GM12878 (cell line): ENCODE measurements at regions not wholly inside any gene's neighbourhood (a gene's known extent, or its start where the extent isn't known, plus 50 kb on each side); places are given as distances from the start of the nearest gene placed in this dataset.

Experiments used
- ATAC-seq: fragments of 200-7000 bp; cut with Tn5 transposase; 3 replicates; pipeline ENCODE4 v1.9.1; 2020; ENCODE audit warnings: mild to moderate bottlenecking, moderate library complexity
- BruUV-seq: library from RNA; stranded (reverse); fragments of 400-500 nt; replicated peaks from 2 replicates; lab custom pipeline; 2021; lab: Mats Ljungman, UMichigan
- CTCF ChIA-PET: fragments of 300-600 bp; sonication (Branson Sonifier 250); formaldehyde crosslinking; extraction: SDS; loops from one replicate; lab custom pipeline; 2021; ENCODE audit warnings: inconsistent platforms; lab: Yijun Ruan, JAX
- POLR2A ChIA-PET: fragments of 350-600 bp; formaldehyde crosslinking; extraction: SDS; loops from one replicate; lab custom pipeline; 2021; ENCODE audit warnings: inconsistent platforms; lab: Charles Lee
- RAD21 ChIA-PET: fragments of 300-600 bp; sonication (Branson Sonifier 250); formaldehyde crosslinking; loops from one replicate; lab custom pipeline; 2023; ENCODE audit warnings: antibody characterized with exemption; ENCODE audit not compliant: unreplicated experiment; lab: Charles Lee
- SMC1A ChIA-PET: fragments of 300-600 bp; sonication (Branson Sonifier 250); formaldehyde crosslinking; loops from one replicate; lab custom pipeline; 2023; ENCODE audit not compliant: unreplicated experiment, uncharacterized antibody; lab: Charles Lee
- DNase-seq: peaks from one replicate; pipeline ENCODE4 v3.0.0-alpha.2; 2011; ENCODE audit warnings: low read depth, low spot score
- FAIRE-seq: peaks from 3 replicates; lab custom pipeline; 2011; peaks lifted over from hg19 to GRCh38; lab: Jason Lieb, UNC
- H2AFZ ChIP-seq: 2 replicates; pipeline ENCODE4 v1.6.0; 2011; ENCODE audit warnings: low read depth, low read length, control low read depth; ENCODE audit not compliant: control insufficient read depth
- H3K27ac ChIP-seq: 2 replicates; pipeline ENCODE4 v1.5.1; 2011; ENCODE audit warnings: control low read depth; ENCODE audit not compliant: control insufficient read depth, insufficient read depth
- H3K27me3 ChIP-seq, 2 experiments: replicated peaks in 1 of 2; 2 replicates each; pipeline versions ENCODE4 v1.6.0 to v1.6.1; 2011; ENCODE audit warnings: low read length in 1 of 2; ENCODE audit not compliant: control insufficient read depth in 2 of 2, insufficient read depth in 2 of 2
- H3K36me3 ChIP-seq, 2 experiments: 2 replicates each; pipeline ENCODE4 v1.5.1; 2011; ENCODE audit warnings: low read length in 1 of 2; ENCODE audit not compliant: control insufficient read depth in 2 of 2, insufficient read depth in 2 of 2
- H3K4me1 ChIP-seq: 2 replicates; pipeline ENCODE4 v1.6.1; 2011; ENCODE audit warnings: mild to moderate bottlenecking, low read length, moderate library complexity, mixed read lengths; ENCODE audit not compliant: control insufficient read depth, insufficient read depth
- H3K4me2 ChIP-seq: 2 replicates; pipeline ENCODE4 v1.6.0; 2011; ENCODE audit warnings: control low read depth; ENCODE audit not compliant: control insufficient read depth, insufficient read depth
- H3K4me3 ChIP-seq: fragments of 200-600 bp; sonication (generic); 2 replicates; pipeline ENCODE4 v1.5.1; 2016
- H3K79me2 ChIP-seq: 2 replicates; pipeline ENCODE4 v1.6.0; 2011; ENCODE audit warnings: low read length; ENCODE audit not compliant: control insufficient read depth, insufficient read depth
- H3K9ac ChIP-seq: 2 replicates; pipeline ENCODE4 v1.8.0; 2011; ENCODE audit warnings: low read length, control low read depth, mixed read lengths; ENCODE audit not compliant: control insufficient read depth, insufficient read depth
- H3K9me3 ChIP-seq: replicated peaks from 3 replicates; pipeline ENCODE4 v1.5.1; 2011; ENCODE audit warnings: mild to moderate bottlenecking, low read length; ENCODE audit not compliant: control insufficient read depth, insufficient read depth
- H4K20me1 ChIP-seq: 2 replicates; pipeline ENCODE4 v1.6.0; 2011; ENCODE audit not compliant: control insufficient read depth, insufficient read depth
- REST ChIP-seq: IDR thresholded peaks from 2 replicates; pipeline ENCODE4 v1.6.1; 2012; ENCODE audit warnings: mild to moderate bottlenecking, low read depth, low read length
- WGBS: methylation state at CpG from one replicate; pipeline ENCODE4 v1.1.6; 2016; ENCODE audit warnings: low lambda C conversion rate; ENCODE audit not compliant: insufficient replicate concordance, insufficient coverage; ENCODE audit errors: missing lambda C conversion rate; 5-methylcytosine and 5-hydroxymethylcytosine counted together
- in situ Hi-C: fragments of 300-500 bp; cut with MboI; formaldehyde crosslinking; loops from 9 replicates; pipeline ENCODE4 v1.14.3; 2018; ENCODE audit warnings: mixed read lengths
- intact Hi-C: fragments of 100-400 bp; cut with micrococcal nuclease; formaldehyde crosslinking; loops from one replicate; pipeline ENCODE4 v1.14.2; 2022; ENCODE audit not compliant: unreplicated experiment
- TF ChIP-seq, protein P1 (sequence below): fragments of 450-650 bp; IDR thresholded peaks from 2 replicates; pipeline ENCODE4 v1.6.1; 2017; ENCODE audit warnings: borderline replicate concordance

GRCh38 chr4:115356176-115356575, 242.8 kb upstream of the NDST4 start:
- SMC1A ChIA-PET: no interaction called here
- H3K27ac ChIP-seq: no peak overlapping the region
- RAD21 ChIA-PET: no interaction called here
- intact Hi-C loops (no loop called here), in situ Hi-C loops (no loop called here)
- H3K79me2 ChIP-seq: no peaks in the 10 kb centered on the region
- DNase-seq: no peak
- WGBS: 11% methylated on average over 5 of the region's 5 CpGs
- H3K4me1 ChIP-seq: no peaks in the 10 kb centered on the region
- no peak overlapping the region for H2AFZ ChIP-seq
- CTCF ChIA-PET: interaction anchor here (0.9 kb wide), 1 partner anchor 188 kb away, joined by 3 read pairs; no protein-coding TSS in a partner anchor
- TF ChIP-seq REST: no peak
- TF ChIP-seq, protein P1, sequence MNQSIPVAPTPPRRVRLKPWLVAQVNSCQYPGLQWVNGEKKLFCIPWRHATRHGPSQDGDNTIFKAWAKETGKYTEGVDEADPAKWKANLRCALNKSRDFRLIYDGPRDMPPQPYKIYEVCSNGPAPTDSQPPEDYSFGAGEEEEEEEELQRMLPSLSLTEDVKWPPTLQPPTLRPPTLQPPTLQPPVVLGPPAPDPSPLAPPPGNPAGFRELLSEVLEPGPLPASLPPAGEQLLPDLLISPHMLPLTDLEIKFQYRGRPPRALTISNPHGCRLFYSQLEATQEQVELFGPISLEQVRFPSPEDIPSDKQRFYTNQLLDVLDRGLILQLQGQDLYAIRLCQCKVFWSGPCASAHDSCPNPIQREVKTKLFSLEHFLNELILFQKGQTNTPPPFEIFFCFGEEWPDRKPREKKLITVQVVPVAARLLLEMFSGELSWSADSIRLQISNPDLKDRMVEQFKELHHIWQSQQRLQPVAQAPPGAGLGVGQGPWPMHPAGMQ: no peak
- FAIRE-seq: no peak
- H4K20me1 ChIP-seq: no peaks in the 10 kb centered on the region
- H3K4me2 ChIP-seq: no peak overlapping the region
- no peaks in the 10 kb centered on the region; the same call in 2 of the 3 replicates for H3K9me3 ChIP-seq
- no peak overlapping the region for H3K4me3 ChIP-seq
- no TSS peak for BruUV-seq
- no peaks in the 10 kb centered on the region for H3K36me3 ChIP-seq
- POLR2A ChIA-PET: no interaction called here
- no peak overlapping the region for H3K9ac ChIP-seq
- no peak for ATAC-seq
- no peaks in the 10 kb centered on the region; a peak in 1 of 4 replicates for H3K27me3 ChIP-seq
